Skin epidermis (tissue), 12 donors: ENCODE measurements at regions not wholly inside any gene's neighbourhood (a gene's known extent, or its start where the extent isn't known, plus 50 kb on each side); places are given as distances from the start of the nearest gene placed in this dataset.

Experiments used
- H3K27ac ChIP-seq, 21 experiments: fragments of 200-600 bp; sonication (generic) in 11 of 21; one replicate each; pipeline ENCODE4 v1.5.0; 2020; ENCODE audit warnings: mild to moderate bottlenecking in 3 of 21, inconsistent platforms in 2 of 21, moderate library complexity in 2 of 21
- H3K4me3 ChIP-seq, 7 experiments: fragments of 200-600 bp; sonication (generic) in 2 of 7; one replicate each; pipeline ENCODE4 v1.5.0; 2020; ENCODE audit warnings: inconsistent platforms in 2 of 7, mild to moderate bottlenecking in 2 of 7, moderate library complexity in 1 of 7

DNA sequence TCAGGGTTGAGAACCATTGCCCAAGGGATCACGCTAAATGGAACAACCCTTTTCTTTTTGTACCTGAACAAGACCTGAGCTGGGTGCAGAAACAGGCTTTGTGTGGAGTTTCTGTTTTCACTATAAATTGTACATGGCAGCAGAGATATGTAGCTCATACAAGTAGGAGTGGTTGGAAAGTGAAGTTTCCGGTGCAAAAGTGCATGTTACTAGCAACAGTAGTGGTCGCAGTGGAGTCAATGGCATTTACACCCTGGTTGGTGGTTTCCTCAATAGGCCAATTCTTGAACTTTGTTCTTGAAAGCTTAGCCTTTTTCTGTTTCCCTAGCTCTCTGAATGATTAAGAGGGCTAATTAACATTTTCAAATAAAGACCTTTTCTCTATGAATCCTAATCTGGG lies 170.7 kb downstream of the NEBL start:
- H3K27ac ChIP-seq: no peak overlapping the region
- no peak overlapping the region for H3K4me3 ChIP-seq

DNA sequence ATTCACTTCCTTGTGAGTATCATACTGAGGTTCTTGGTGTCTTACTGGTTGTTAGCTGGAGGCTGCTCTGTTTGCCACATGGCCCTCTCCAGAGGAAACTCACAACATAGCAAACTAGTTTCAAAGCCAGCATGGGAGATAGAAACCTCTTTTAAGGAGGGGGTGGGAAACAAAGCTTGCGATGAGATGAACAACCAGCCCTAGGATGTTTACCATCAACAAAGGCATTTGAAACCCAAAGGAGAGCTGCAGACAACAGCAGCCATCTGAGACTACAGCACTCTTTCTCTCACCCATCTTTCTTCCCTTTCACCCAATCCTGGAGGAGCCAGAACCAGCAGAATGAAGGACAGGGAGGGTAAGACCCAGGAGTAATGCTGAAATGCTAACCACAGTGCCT lies 182.1 kb downstream of the NEBL start:
- H3K27ac ChIP-seq: no peak overlapping the region
- H3K4me3 ChIP-seq: no peak overlapping the region

GRCh38 chr10:20714518-20714917 lies 182.6 kb downstream of the NEBL start:
- Histone ChIP-seq H3K27ac (no peak overlapping the region), H3K4me3 (no peak overlapping the region)

DNA sequence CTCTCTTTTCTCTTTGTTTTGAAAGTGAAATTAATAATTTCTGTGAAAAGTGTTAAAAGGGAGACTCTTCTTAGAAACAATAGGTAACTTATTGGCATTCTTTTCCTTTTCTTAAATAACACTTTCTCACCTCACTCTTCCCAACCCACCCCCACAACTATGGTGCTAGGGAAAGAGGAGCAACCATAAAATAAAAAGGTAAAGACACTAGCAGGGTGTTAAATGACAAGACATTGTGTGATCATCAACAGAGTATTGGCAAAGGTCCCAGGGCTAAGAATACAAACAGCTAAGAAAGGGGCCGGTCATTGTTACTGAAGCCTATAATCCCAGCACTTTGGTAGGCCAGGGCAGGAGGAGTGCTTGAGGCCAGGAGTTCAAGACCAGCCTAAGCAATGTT lies 183.7 kb downstream of the NEBL start:
- Histone ChIP-seq H3K4me3 (no peak overlapping the region), H3K27ac (no peak overlapping the region)

GRCh38 chr10:20712774-20713173 lies 184.3 kb downstream of the NEBL start:
- H3K27ac ChIP-seq: no peak overlapping the region
- no peak overlapping the region for H3K4me3 ChIP-seq

DNA sequence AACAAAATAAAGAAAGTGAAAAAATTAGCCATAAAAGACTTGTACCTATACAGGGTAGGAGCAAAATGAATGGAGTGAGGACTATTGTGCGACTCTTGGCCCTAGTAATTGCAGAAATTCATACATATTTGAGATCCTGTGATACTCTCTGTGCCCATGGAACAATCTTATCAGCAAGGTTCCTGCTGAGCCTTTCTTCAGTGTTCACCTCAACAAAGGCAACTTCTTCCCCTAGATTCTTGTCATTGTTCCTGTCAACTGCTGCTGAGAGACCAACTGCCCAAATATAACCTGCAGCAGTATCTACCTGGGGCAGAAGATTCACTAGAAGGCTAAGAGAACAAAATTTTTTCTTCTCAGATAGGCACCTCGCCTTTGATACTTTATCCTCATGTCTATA lies 187.4 kb downstream of the NEBL start:
- no peak overlapping the region for H3K27ac ChIP-seq

GRCh38 chr10:20708305-20708704 lies 188.8 kb downstream of the NEBL start:
- Histone ChIP-seq H3K27ac (no peak overlapping the region), H3K4me3 (no peak overlapping the region)

More for the DNA sequence above, 187.4 kb downstream of the NEBL start:
- H3K4me3 ChIP-seq: no peak overlapping the region

GRCh38 chr10:20707251-20707650 lies 189.9 kb downstream of the NEBL start:
- Histone ChIP-seq H3K4me3 (no peak overlapping the region), H3K27ac (no peak overlapping the region)

- no peak overlapping the region for H3K4me3 ChIP-seq
Observed at GRCh38 chr10:20698837-20699236, 198.3 kb downstream of the NEBL start.

GRCh38 chr10:20694296-20694695 lies 202.8 kb downstream of the NEBL start:
- Histone ChIP-seq H3K27ac (no peak overlapping the region), H3K4me3 (no peak overlapping the region)

More at GRCh38 chr10:20698837-20699236, 198.3 kb downstream of the NEBL start:
- no peak overlapping the region for H3K27ac ChIP-seq

DNA sequence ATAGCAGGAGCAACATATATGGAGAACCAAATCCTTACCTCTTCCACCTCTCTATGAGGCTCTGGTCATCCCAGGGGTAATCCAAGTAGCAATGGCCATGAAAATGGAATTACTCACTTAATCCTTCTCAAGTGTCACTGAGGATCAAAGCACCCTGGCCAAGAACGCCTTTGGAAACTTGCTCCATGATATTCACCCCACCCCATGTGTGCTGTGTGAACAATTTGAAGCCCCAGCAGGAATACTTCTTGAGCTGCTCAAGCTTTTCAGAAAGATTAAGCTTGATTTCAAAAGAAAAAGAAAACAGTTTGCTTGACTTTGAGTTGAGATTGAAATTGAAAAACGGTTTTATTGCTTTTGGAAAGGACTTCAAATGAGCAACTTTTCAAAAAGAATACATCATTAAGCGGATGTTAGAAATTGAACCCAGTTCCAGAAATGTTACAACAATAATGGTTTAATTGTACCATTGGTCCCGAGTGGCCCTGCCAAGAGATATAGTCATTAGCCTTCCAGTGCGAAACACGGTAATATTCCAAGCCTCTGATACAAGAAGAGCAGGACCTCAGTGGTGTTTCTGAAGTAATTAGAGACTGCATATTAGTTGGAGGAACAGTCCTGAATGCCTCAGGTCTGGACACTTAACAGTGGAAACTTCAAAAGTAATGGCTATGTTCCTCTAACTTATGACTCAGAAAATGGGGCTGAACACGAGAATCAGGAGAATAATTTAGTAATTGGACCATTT lies 208.1 kb downstream of the NEBL start:
- Histone ChIP-seq H3K4me3 (no peak overlapping the region), H3K27ac (no peak overlapping the region)

GRCh38 chr10:20686015-20686635 lies 211.0 kb downstream of the NEBL start:
- Histone ChIP-seq H3K27ac (no peak overlapping the region), H3K4me3 (no peak overlapping the region)

DNA sequence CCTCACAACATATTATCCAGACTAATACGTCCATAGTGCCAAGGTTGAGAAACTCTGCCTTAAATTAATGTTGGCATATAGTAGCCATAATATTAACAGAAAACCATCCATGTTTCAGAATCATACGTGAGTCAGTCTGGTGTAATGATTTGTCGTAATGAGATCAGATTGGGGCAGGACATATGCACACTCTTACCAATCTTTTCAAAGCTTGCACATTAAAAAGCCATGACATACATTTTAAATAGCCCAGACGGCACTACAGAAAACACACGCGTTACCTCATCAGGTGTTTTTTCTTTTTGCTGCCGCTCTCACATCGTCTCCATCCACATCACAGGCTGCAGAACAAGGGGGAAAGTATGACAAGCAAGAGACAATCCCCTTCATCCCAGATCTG lies 211.6 kb downstream of the NEBL start:
- no peak overlapping the region for H3K27ac ChIP-seq
- H3K4me3 ChIP-seq: no peak overlapping the region

GRCh38 chr10:20683345-20683744 lies 213.8 kb downstream of the NEBL start:
- Histone ChIP-seq H3K4me3 (no peak overlapping the region), H3K27ac (no peak overlapping the region)

- H3K27ac ChIP-seq: no peak overlapping the region
- H3K4me3 ChIP-seq: no peak overlapping the region
Observed at GRCh38 chr10:20682782-20683181, 214.3 kb downstream of the NEBL start.

- no peak overlapping the region for H3K27ac ChIP-seq
- no peak overlapping the region for H3K4me3 ChIP-seq
Observed at GRCh38 chr10:20677340-20677739, 219.8 kb downstream of the NEBL start.

GRCh38 chr10:20674926-20675325 lies 222.2 kb downstream of the NEBL start:
- Histone ChIP-seq H3K4me3 (no peak overlapping the region), H3K27ac (no peak overlapping the region)

- H3K27ac ChIP-seq: no peak overlapping the region
- H3K4me3 ChIP-seq: no peak overlapping the region
Observed at GRCh38 chr10:20673175-20673574, 223.9 kb downstream of the NEBL start.

- Histone ChIP-seq H3K27ac (no peak overlapping the region), H3K4me3 (no peak overlapping the region)
Observed at GRCh38 chr10:20672741-20673140, 224.4 kb downstream of the NEBL start.

- no peak overlapping the region for H3K27ac ChIP-seq
- no peak overlapping the region for H3K4me3 ChIP-seq
Observed at GRCh38 chr10:20670579-20670978, 226.5 kb downstream of the NEBL start.

- H3K4me3 ChIP-seq: no peak overlapping the region
- H3K27ac ChIP-seq: no peak overlapping the region
Observed at GRCh38 chr10:20668985-20669384, 228.1 kb downstream of the NEBL start.

DNA sequence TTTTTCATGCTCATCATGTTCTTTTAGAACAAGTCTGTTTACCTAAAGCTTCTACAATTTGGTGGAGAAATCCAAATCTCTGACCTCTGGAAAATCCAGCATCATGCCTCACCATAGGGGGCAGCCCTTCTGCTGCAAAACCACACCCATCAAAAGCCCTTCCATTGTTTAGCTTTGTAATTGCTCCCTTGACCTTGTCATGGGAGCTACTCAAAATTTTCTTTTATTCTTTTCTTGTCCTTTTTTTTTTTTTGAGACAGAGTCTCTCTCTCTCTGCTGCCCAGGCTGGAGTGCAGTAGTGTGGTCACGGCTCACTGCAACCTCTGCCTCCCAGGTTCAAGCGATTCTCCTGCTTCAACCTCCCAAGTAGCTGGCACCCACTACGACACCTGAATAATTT lies 234.4 kb downstream of the NEBL start:
- Histone ChIP-seq H3K27ac (no peak overlapping the region), H3K4me3 (no peak overlapping the region)
